Stimulated activated CD8-positive, alpha-beta memory T cell treated with anti-CD3 and anti-CD28 coated beads, Interleukin-4, amount 100 ng/mL, for 1 hour (primary cell): ENCODE measurements at regions not wholly inside any gene's neighbourhood (a gene's known extent, or its start where the extent isn't known, plus 50 kb on each side); places are given as distances from the start of the nearest gene placed in this dataset.

ENCODE experiments used
- DNase-seq, 2 donors: peaks; one replicate each; pipeline ENCODE4 v3.0.0-alpha.2; 2020; ENCODE audit warnings: low read depth in 2 of 2, low spot score in 1 of 2

DNA sequence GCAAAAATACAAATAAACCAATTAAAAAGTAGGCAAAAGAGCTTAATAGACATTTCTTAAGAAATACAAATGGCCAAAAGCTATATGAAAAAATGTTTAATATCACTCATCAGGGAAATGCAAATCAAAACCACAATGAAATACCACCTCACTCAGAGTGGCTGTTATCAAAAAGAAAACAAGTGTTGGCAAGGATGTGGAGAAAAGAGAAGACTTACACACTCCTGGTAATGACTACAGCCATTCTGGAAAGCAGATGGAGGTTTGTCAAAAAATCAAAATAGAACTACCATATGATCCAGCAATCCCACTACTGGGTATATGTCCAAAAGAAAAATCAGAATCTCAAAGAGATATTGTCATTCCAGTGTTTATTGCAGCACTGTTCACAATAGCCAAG, 223.5 kb upstream of the SLC10A2 start:
- no peak for DNase-seq

DNA sequence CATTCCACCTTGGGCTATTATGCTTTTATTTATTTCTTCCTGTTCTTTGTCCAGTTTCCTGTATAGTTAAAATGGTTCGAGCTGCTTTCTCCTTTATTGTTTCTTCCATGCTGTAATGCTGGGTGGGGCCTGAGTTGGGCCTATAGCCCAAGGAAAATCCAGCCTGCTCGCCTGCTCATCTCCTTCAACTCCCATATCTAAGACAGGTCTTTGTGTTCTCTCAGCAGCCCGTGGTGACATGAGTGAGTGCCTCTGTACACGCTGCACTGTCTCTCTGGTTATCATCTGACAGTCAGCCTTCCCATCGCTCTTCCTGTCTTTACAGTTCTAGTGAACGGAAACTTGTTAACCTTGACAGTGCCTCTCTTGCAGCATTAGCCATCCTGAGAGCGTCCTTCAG, 221.9 kb upstream of the SLC10A2 start:
- no peak for DNase-seq

DNA sequence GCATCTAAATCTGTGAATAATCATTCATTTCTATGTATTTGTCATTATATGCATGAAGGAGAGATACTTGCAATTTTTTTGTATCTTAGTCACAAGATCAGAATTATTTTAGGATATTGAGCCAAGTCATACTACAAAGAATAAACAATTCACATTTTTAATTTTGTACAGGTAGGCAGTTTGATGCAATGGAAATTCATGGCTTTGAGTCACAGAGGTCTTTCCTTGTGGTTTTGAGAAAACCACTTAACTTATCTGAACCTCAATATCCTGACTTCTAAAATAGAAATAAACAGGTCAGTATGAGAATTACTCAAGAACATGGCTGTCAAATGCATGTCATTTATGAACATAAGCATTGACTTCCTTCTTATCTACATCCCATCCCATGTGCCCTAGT, 221.4 kb upstream of the SLC10A2 start:
- no peak for DNase-seq

DNA sequence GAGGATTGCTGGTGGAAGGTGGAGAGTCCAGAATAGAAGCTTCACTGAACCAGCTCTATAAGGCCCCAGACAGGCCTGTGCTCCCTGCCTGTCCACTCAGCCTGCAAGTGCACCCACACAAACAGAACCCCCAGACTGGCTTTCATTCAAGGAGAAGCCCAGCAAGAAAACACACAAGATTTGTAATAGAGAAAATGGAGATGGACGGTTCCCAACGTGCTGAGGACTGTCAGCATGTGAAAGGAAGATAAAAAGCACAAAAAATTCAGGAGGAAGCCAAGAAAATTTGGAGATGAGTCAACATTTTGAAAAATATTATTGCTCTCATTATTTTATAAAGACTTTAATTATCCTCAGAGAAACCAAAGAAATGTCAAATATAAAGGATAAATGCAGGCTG, 218.2 kb upstream of the SLC10A2 start:
- no peak for DNase-seq

DNA sequence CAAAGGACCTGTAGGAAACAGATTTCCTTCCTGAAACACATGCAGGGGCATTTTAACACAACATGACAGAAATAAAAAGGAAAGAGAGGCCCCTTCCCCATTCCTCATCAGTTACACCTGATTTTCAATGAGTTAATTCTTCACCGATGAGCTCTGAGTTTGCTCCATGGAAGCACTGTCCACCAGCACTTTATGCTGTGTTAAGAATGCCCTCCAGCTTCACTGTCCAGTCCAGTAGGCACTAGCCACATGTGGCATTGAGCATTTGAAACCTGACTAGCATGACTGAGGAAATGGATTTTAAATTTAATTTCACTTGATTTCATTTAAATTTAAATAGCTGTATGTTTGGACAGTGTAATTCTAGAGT, 217.2 kb upstream of the SLC10A2 start:
- DNase-seq: no peak

DNA sequence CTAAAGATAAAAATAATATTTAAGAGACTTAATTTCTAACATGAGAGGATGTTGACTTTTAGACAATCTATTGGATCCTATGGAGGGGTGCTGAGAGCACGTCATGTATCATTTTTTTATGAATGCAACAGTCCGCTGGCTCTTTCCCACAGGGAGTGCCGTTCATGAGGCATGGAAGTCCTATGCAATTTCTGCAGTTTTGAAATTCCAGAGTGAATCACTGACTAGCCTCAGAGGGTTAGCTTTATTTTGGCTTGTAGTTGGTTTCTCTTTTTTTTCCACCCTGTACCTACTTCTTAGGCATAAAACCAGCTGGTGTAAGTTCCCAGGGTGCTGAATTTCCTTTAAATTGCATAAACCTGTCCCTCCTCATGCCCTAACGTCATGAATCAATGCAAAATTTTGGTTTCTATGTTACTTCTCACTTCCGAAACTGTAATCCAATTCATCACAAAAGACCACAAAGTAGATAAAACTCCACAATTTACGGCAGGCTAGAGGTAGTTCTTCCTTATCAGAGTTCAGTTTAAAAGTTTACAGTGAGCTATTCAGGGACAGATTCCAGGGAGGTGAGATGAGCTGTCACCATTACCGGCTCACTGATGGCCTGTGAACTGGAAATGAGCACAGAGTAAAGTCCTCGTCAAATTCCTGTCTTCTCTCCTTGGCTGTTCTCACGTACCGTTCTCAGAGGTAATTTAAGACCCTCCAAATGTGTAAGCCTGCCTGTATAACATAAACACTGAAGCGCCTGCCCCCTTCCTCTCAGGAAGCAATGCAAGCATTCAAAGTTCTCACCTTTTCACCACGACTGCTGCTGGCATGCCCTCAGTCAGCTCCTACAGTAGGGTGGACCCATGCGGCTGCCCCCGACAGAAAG, 216.6 kb upstream of the SLC10A2 start:
- no peak for DNase-seq

DNA sequence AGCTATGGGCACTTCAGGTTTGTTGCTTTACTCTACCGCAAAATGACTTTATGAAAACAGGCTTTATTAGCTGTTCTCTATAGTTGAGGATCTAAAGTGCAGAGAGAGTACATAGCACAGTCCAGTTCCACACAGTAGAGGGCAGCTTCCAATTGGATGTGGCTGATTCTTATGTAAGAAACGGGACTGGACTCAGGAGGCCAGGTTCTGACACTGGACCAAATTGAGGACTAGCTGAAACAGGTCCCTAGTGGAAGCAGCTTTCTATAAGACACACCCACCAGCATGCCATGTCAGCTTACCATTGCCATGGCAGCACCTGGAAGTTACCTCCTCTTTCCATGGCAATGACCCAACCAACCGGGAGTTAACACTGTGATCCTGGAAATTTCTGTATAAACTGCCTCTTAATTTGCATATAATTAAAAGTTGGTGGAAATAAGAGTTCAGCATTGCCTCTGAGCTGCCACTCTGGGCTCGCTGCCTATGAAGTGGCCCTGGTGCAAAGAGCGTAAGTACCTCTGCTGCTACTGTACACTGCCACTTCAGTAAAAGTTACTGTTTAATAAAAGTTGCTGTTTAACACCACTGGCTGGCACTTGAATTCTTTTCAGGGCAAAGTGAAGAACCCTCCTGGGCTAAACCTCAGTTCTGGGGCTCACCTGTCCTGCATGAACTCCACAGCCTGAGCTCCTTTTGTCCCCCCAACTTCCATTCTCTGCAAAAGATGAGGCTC, 211.9 kb upstream of the SLC10A2 start:
- DNase-seq: no peak

DNA sequence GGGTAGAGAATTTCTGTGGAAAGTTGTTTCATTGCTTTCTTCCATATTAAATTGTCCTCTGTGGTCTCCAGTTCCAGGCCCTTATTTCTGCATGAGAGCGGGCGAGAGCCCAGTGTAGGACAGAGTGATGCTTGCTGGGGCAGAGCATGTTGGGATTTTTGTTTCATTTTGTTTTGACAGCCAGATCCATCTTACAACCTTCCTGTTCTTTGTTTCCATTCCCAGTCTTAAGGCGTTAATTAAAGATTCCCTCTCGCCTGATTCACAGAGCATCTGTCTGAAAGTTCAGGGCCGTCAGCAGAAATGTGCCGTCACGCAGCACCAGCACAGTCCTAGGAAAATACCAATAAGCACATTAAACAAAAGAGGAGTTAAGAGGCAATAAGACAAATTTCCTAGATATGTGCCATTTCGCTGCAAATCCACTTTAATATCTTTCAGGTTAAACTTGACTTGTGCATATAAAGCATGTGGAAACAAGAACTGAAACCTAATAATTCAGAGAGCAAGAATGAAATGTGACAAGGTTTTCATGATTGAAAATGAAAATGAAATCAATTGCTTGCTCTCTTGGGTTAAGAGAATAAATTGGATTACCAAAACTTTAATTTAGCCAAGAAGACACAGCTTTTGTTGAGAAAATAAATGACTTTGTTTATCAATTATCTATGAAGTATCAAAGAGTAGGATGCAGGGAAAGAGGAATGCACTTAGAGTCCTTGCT, 210.7 kb upstream of the SLC10A2 start:
- DNase-seq: no peak

DNA sequence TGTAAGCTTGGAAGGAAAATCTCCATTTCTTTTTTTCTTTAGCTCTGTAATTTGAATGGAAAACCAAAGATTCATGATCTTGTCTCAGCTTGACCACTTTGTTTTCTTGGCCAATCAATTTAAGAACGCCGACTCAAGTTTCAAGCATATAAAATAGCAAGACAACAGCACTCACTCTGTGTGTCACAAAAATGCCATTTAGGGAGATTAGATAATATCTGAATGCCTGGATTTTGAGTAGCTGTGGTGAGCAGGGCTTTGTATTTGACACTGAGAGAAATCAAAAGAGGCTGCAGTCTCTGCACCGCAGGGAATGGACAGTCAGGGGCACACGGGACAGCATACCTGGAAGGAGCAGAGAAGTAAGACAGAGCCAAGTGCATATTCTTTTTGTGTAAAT, 209.5 kb upstream of the SLC10A2 start:
- no peak for DNase-seq

DNA sequence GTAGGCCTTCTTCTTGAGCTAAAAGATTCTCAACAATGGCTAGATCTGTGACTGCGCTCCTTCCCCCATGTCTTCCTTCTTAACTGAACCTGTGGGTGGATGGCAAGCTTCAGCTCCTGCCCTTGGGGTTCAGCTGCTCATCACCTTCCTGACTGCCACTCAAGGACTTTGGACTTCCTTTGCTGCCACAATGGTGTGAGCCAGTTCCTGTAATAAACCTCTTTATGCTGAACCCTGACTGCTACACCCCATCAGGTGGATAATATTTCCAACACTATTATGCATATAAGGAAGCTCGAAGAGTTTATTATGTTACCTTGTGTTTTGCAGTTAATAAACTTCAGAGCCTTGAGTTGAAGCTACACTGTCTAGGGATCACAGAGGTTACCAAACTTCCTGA, 208.9 kb upstream of the SLC10A2 start:
- DNase-seq: no peak

DNA sequence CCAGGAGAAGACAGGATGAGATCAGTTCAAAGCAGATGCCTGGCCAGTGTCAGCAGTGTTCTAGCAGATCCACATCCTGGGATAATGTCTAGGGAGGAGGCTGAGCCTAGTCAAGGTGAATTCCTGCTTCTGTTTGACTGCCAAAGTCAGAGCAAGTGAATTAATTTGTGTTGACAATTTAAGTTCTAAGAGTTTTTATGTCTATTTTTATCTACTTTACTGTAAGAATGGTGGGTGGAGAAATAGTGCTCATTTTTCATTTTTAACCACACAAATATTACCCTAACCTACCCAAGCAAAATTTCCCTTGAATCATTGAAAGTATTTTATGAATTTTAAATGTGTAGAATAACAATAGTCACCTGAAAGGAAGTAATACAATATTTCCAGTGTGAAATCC, 207.6 kb upstream of the SLC10A2 start:
- no peak for DNase-seq

DNA sequence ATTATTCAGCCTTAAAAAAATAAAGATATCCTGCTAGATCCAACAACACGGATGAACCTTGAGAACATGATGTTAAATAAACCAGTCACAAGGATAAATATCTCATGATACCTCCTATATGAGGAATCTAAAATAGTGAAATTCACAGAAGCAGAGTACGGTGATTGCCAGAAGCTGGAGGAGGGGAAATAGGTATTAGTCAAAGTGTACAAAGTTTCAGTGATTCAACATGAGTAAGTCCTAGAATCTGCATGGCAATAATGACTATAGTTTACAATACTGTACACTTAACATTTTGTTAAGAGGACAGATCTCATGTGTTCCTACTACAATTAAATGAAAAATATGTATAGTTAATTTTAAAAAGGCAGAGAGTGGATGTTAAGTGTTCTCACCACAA, 206.6 kb upstream of the SLC10A2 start:
- no peak for DNase-seq

DNA sequence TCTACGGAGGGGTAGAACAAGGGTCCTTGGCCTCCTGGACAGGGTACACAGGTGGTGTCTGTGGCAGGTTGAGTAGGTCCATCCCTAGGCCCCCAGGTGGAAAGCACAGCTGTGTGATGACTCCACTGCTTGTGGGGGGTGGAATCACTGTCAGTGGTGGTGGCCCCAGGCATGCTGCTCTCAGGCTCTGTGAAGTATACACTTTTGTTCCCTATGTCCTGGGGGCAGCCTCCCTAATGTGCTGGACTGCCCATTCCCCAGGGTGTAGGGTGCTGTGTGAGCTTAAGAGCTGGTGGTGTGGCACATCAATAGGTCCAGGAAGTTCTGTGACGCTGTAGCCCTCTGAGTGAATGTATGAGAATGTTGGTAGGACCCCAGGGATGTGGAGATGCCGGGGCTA, 197.2 kb upstream of the SLC10A2 start:
- no peak for DNase-seq

DNA sequence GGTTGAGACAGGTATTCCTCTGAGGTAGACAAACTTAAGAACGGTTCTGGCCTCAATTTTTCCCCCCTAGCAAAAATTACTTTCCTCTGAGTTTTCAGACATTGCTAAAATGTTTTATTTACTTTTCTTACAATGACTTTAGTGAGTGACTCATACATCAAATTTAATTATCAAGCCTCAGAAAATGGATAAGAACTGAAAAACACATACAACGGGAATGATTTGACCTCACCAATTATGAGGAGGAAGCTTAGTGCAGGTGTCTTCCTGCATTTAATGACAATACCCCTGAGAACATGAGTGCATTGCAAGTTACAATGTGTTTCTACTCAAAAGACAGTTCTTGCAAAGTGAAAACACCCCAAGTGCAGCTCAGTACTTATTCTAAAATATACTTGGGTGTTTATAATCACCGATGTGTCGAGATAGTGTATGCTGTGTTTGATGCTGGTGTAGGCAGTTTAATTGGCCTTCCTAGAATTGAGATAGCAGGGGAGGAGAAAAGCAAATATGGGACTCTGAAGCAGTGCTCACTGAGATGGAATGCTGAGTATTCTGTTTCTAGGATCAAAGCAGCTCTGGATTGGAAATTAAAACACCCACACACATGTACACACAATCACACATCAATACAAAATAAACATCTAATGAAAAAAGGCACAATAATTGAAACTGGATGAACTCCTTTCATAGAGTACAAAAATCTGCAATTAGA, 189.5 kb upstream of the SLC10A2 start:
- no peak for DNase-seq

DNA sequence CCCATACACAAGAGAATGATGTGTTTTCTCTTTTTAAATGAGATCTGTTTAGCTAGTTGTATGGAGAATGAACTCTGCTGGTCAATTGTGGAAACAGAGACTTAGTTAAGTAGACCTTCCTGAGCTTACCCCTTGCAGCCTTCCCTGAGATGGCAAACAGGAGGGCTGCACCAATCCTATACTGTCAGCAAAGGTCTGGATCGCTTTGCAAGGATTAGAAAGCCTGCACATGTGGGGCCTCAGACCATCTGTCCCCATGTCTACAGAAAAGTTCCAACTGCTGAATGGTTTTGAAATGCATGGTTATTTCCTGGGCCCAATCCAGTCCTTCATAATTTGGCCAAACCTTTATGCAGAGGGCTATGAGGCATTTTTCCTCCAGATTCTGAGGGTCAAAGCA, 183.9 kb upstream of the SLC10A2 start:
- DNase-seq: no peak

DNA sequence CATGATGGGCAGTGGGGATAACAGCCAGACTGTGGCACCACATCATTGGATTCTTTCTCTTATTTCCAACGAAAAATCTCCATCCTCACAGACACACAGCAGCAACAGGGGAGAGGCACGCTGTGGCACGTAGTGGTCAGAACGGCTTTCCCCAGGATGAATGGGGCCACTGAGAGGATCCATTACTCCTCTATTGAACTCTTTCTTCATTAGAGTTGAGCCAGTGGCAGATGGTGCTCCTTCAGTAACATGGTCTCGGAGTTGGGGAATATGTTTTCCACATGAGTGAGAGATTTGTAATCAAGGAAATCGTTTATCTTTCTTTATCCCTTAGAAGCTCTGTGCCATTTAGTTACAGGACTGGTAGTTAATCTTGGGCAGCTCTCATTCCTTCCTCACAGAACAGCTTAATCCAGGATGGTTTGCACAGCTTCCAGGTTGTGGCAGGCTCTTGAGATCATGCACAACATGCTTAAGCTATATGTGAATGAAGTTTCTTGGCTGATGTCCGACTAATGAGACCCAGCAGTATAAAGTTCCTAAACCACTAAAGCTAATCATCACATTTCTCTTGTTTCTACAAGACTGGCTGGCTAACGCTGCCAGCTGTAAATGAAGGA, 180.5 kb upstream of the SLC10A2 start:
- DNase-seq: no peak

DNA sequence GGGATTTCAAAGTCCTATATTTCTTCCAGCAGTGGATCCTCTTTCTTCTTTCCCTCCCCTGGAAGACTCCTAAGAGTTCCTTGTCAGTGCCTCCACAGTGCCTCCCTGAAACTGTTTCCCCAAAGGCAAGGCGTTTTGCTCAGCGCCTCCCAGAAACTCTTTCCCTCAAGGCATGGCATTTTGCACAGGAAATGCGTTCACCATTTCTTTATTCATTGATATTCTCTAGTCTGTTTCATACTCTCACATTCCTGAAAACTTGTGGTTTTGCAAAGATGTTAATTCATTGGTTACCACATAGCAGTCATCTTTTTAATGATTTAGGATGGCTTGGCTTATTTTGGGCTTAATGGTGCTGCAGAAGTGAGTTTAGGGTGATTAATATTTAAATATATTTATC, 177.3 kb upstream of the SLC10A2 start:
- no peak for DNase-seq

DNA sequence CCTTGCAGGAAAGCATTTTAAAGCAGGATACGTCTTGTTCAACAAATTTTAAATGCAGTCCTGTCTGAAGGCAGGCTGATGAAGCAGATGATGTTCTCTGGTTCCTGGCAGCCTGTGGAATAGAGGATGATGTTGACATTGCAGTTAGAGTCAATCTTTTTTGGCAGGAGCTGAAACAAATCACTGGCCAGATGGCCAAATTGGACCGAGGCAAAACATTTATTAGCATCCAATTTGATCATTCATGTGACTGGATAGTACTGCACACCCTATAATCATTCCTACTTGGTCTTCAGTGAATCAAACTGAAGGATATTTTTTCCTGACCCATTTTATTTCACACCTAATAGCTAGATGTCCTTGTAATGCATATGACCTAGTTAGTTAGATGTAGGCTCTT, 172.2 kb upstream of the SLC10A2 start:
- no peak for DNase-seq

DNA sequence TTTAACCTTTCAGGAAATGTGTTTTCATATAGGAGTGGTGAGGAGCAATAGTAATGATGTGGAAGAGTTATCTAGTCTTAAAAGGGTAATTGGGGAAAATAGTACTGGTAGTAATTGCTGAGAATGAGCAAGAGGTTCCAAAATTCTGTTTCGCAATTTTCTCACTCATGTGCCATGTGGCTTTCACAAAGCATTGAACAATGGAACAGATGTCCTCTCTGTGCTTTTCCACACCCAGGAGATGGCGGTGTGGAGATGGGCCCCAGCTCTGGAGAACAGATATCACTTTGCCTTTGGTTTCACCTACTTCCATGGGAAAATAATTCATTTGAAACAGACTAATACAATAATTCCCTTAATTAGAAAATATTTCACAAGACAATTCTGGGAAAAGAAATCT, 170.0 kb upstream of the SLC10A2 start:
- no peak for DNase-seq

DNA sequence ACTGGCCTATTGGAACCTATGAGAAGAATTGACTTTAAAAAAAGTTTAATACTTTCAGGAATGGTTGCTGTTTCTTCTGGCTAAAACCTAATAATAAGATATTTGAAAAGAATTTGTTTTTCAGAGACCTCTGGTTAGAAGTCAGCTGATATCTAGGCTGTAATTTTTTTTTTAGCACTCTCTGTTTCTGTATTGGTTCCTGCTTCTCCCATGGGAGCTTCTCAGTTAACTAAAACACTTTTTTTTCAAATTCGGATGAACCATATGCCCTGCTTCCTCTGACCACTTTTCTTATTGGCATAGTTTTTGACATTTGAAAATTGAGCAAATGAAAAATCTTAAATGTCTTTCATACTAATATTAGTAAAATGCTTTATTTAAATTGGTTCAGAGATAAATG, 163.5 kb upstream of the SLC10A2 start:
- DNase-seq: no peak

DNA sequence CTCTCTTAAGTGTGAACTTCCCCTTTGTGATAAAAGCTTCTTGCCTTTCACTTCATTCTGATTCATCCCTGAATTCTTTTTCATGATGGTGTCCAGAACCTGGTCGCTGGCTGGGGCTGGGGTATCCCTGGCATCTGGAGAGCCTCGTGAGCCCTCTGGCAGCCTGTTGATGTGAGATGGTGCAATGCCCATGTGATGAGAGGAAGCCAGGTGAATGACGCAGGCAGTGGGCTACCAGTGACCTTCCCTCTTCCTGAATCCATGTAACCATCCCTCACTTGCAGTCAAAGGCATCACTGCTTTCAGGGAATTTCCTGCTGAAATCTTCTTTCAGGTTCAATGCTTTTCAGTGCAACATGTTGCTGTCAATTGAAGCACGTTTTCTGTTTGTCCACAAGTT, 158.6 kb upstream of the SLC10A2 start:
- DNase-seq: no peak
